Upper lobe of left lung (tissue), 4 donors: ENCODE measurements at regions not wholly inside any gene's neighbourhood (a gene's known extent, or its start where the extent isn't known, plus 50 kb on each side); places are given as distances from the start of the nearest gene placed in this dataset.

Source experiments
- CTCF ChIP-seq, 6 experiments: fragments of 450-650 bp in 4 of 6; fragments of 200-600 bp in 2 of 6; sonication (generic) in 2 of 6; IDR thresholded peaks; one replicate each; pipeline ENCODE4 v1.5.1; 2016 to 2019; ENCODE audit warnings: antibody characterized with exemption in 6 of 6
- EP300 ChIP-seq, 4 donors: sonication (generic); formaldehyde crosslinking; IDR thresholded peaks; one replicate each; pipeline ENCODE4 v1.5.1; 2017; ENCODE audit warnings: antibody characterized with exemption in 4 of 4, control low read depth in 2 of 4
- POLR2A ChIP-seq, 4 donors: fragments of 450-650 bp; IDR thresholded peaks; one replicate each; pipeline ENCODE4 v1.5.1; 2016 to 2017; ENCODE audit warnings: antibody characterized with exemption in 4 of 4, mild to moderate bottlenecking in 2 of 4

GRCh38 chr10:129193148-129193547, 273.9 kb upstream of the MGMT start:
- no peak for TF ChIP-seq CTCF (IDR thresholded peaks at IDR 0.05)
- TF ChIP-seq POLR2A (IDR thresholded peaks at IDR 0.05), result no peak
- TF ChIP-seq EP300 (IDR thresholded peaks at IDR 0.05), result no peak
